CD14-positive monocyte (primary cell): ENCODE measurements at regions not wholly inside any gene's neighbourhood (a gene's known extent, or its start where the extent isn't known, plus 50 kb on each side); places are given as distances from the start of the nearest gene placed in this dataset.

Experiments
- DNase-seq, 3 donors: peaks; one replicate each; pipeline ENCODE4 v3.0.0-alpha.2; 2011 to 2022
- H2AFZ ChIP-seq: 2 replicates; pipeline ENCODE4 v1.6.0; 2012; ENCODE audit warnings: mild to moderate bottlenecking, low read depth, low read length, inconsistent platforms; ENCODE audit not compliant: insufficient read depth, poor library complexity, severe bottlenecking
- H3K27ac ChIP-seq, 2 donors: 1 replicate in 1 of 2; 2 replicates in 1 of 2; pipeline ENCODE4 v1.5.1; 2012 to 2013; ENCODE audit warnings: low read length in 2 of 2, control low read depth in 1 of 2, inconsistent platforms in 1 of 2, low read depth in 1 of 2, mild to moderate bottlenecking in 1 of 2
- H3K27me3 ChIP-seq, 2 donors: one replicate each; pipeline versions ENCODE4 v1.6.0 to v1.6.1; 2011 to 2013; ENCODE audit warnings: low read length in 2 of 2; ENCODE audit not compliant: control insufficient read depth in 2 of 2, insufficient read depth in 2 of 2
- H3K36me3 ChIP-seq, 2 donors: replicated peaks in 1 of 2; 1 replicate in 1 of 2; 2 replicates in 1 of 2; pipeline versions ENCODE4 v1.5.1 to v1.6.1; 2012 to 2013; ENCODE audit warnings: low read length in 2 of 2, control low read depth in 1 of 2, inconsistent platforms in 1 of 2, mild to moderate bottlenecking in 1 of 2; ENCODE audit not compliant: insufficient read depth in 2 of 2, control insufficient read depth in 1 of 2
- H3K4me1 ChIP-seq, 2 donors: 1 replicate in 1 of 2; 2 replicates in 1 of 2; pipeline versions ENCODE4 v1.5.1 to v1.6.1; 2012 to 2013; ENCODE audit warnings: low read length in 2 of 2, control low read depth in 1 of 2, inconsistent platforms in 1 of 2, mild to moderate bottlenecking in 1 of 2, moderate library complexity in 1 of 2; ENCODE audit not compliant: insufficient read depth in 2 of 2, control insufficient read depth in 1 of 2
- H3K4me2 ChIP-seq: replicated peaks from 2 replicates; pipeline ENCODE3; 2012; ENCODE audit warnings: low read length, moderate library complexity, mild to moderate bottlenecking; ENCODE audit not compliant: poor library complexity, severe bottlenecking; ENCODE audit errors: extremely low read depth
- H3K4me3 ChIP-seq, 3 experiments: fragments of 200-600 bp in 1 of 3; sonication (generic) in 1 of 3; replicated peaks in 1 of 3; 1 replicate in 2 of 3; 2 replicates in 1 of 3; pipeline ENCODE4 v1.5.1; 2011 to 2013; ENCODE audit warnings: low read length in 3 of 3, mild to moderate bottlenecking in 3 of 3, control low read depth in 2 of 3, low read depth in 2 of 3, inconsistent platforms in 1 of 3, moderate library complexity in 1 of 3
- H3K79me2 ChIP-seq: 2 replicates; pipeline ENCODE4 v1.6.0; 2012; ENCODE audit warnings: mild to moderate bottlenecking, control low read depth, inconsistent platforms, low read length, moderate library complexity; ENCODE audit not compliant: insufficient read depth
- H3K9ac ChIP-seq: 2 replicates; pipeline ENCODE4 v1.6.0; 2017; ENCODE audit warnings: low read length, mild to moderate bottlenecking; ENCODE audit not compliant: insufficient read depth, poor library complexity, severe bottlenecking
- H3K9me3 ChIP-seq, 2 donors: replicated peaks in 1 of 2; 1 replicate in 1 of 2; 2 replicates in 1 of 2; pipeline versions ENCODE4 v1.5.1 to v1.6.1; 2012 to 2013; ENCODE audit warnings: low read length in 2 of 2, control low read depth in 1 of 2; ENCODE audit not compliant: control insufficient read depth in 1 of 2, insufficient read depth in 1 of 2
- H4K20me1 ChIP-seq: 2 replicates; pipeline ENCODE4 v1.6.0; 2012; ENCODE audit warnings: mild to moderate bottlenecking, low read length, control low read depth, moderate library complexity; ENCODE audit not compliant: insufficient read depth
- H3K27ac Mint-ChIP-seq, 7 donors: one replicate each; pipeline ENCODE4 v1.8.0; 2020; ENCODE audit warnings: mild to moderate bottlenecking in 7 of 7, mixed read lengths in 7 of 7, moderate library complexity in 6 of 7, inconsistent platforms in 2 of 7
- H3K27me3 Mint-ChIP-seq, 3 donors: one replicate each; pipeline ENCODE4 v1.8.0; 2021 to 2022; ENCODE audit warnings: low read depth in 3 of 3, mild to moderate bottlenecking in 3 of 3, mixed read lengths in 3 of 3, moderate library complexity in 3 of 3, inconsistent platforms in 1 of 3
- H3K36me3 Mint-ChIP-seq, 2 donors: one replicate each; pipeline ENCODE4 v1.8.0; 2020; ENCODE audit warnings: mixed read lengths in 2 of 2, inconsistent platforms in 1 of 2, mild to moderate bottlenecking in 1 of 2
- H3K4me1 Mint-ChIP-seq: one replicate; pipeline ENCODE4 v1.8.0; 2020; ENCODE audit warnings: mild to moderate bottlenecking, mixed read lengths
- H3K4me3 Mint-ChIP-seq, 2 donors: one replicate each; pipeline ENCODE4 v1.8.0; 2020; ENCODE audit warnings: mild to moderate bottlenecking in 2 of 2, mixed read lengths in 2 of 2, moderate library complexity in 1 of 2
- H3K9me3 Mint-ChIP-seq, 7 donors: one replicate each; pipeline ENCODE4 v1.8.0; 2020 to 2022; ENCODE audit warnings: mixed read lengths in 7 of 7, mild to moderate bottlenecking in 6 of 7, moderate library complexity in 6 of 7, inconsistent platforms in 2 of 7
- WGBS: methylation state at CpG from one replicate; pipeline ENCODE4 v1.1.5; 2013; ENCODE audit warnings: missing lambda C conversion rate; ENCODE audit not compliant: insufficient coverage; 5-methylcytosine and 5-hydroxymethylcytosine counted together
- intact Hi-C, 2 donors: fragments of 100-400 bp; cut with micrococcal nuclease; formaldehyde crosslinking; loops; one replicate each; pipeline versions ENCODE4 v1.15.0 to v1.15.1; 2023
- TF ChIP-seq, protein P1 (sequence below): fragments of 200-600 bp; IDR thresholded peaks from one replicate; pipeline ENCODE4 v1.8.0; 2022; ENCODE audit warnings: antibody characterized with exemption, mild to moderate bottlenecking

GRCh38 chr2:59857109-59857508, 696.3 kb downstream of the BCL11A start:
- H3K9me3 ChIP-seq = peaks cover 11 to 22% of the 10 kb centered on the region in 2 donors
- no peak overlapping the region for H3K27ac ChIP-seq
- no peaks in the 10 kb centered on the region for H3K27me3 ChIP-seq
- H3K4me3 ChIP-seq = no peak overlapping the region
- no peaks in the 10 kb centered on the region for H3K4me1 ChIP-seq
- H3K36me3 Mint-ChIP-seq = no peaks in the 10 kb centered on the region
- TF ChIP-seq, protein P1, sequence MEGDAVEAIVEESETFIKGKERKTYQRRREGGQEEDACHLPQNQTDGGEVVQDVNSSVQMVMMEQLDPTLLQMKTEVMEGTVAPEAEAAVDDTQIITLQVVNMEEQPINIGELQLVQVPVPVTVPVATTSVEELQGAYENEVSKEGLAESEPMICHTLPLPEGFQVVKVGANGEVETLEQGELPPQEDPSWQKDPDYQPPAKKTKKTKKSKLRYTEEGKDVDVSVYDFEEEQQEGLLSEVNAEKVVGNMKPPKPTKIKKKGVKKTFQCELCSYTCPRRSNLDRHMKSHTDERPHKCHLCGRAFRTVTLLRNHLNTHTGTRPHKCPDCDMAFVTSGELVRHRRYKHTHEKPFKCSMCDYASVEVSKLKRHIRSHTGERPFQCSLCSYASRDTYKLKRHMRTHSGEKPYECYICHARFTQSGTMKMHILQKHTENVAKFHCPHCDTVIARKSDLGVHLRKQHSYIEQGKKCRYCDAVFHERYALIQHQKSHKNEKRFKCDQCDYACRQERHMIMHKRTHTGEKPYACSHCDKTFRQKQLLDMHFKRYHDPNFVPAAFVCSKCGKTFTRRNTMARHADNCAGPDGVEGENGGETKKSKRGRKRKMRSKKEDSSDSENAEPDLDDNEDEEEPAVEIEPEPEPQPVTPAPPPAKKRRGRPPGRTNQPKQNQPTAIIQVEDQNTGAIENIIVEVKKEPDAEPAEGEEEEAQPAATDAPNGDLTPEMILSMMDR = no peak
- DNase-seq = no peak
- intact Hi-C loops = no loop called here
- no peaks in the 10 kb centered on the region for H3K4me1 Mint-ChIP-seq
- H3K36me3 ChIP-seq = no peaks in the 10 kb centered on the region
- H4K20me1 ChIP-seq = no peaks in the 10 kb centered on the region
- no peak overlapping the region for H3K9ac ChIP-seq
- H3K27ac Mint-ChIP-seq = no peak overlapping the region
- no peak overlapping the region for H2AFZ ChIP-seq
- no peaks in the 10 kb centered on the region for H3K27me3 Mint-ChIP-seq
- peaks cover 11 to 27% (median 20%) of the 10 kb centered on the region in 7 donors for H3K9me3 Mint-ChIP-seq
- no peak overlapping the region for H3K4me2 ChIP-seq
- H3K79me2 ChIP-seq = no peaks in the 10 kb centered on the region
- no peak overlapping the region for H3K4me3 Mint-ChIP-seq

DNA sequence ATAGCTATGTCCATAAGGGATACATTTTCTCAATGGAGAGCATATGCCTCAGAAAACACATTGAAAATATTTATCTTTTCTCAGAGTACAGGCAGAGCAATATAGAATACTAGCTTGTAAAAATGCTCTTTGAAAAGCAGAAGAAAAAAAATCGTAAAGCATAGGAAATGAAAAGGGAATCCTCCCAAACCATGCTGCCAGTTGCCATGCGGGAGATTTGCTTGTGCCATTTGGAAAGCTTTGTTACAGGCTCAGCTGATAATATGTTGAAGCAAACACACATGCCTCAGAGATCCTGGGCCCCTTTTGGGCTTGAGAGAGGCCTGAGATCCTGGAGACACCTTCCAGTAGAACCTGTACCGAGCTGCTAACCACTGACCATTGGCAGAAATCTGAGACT, 697.1 kb downstream of the BCL11A start:
- Mint-ChIP-seq H3K36me3 (no peaks in the 10 kb centered on the region), H3K4me1 (no peaks in the 10 kb centered on the region), H3K4me3 (no peak overlapping the region), H3K9me3 (peaks cover 7 to 20% (median 13%) of the 10 kb centered on the region in 7 donors), H3K27ac (no peak overlapping the region), H3K27me3 (no peaks in the 10 kb centered on the region)
- Histone ChIP-seq H3K27me3 (no peaks in the 10 kb centered on the region), H3K36me3 (no peaks in the 10 kb centered on the region), H2AFZ (no peak overlapping the region), H3K4me3 (no peak overlapping the region), H3K9me3 (peaks cover 5 to 16% of the 10 kb centered on the region in 2 donors), H3K4me2 (no peak overlapping the region), H3K27ac (no peak overlapping the region), H3K9ac (no peak overlapping the region), H3K79me2 (no peaks in the 10 kb centered on the region), H4K20me1 (no peaks in the 10 kb centered on the region), H3K4me1 (no peaks in the 10 kb centered on the region)
- WGBS = 94% methylated on average over 2 of the region's 3 CpGs
- intact Hi-C loops = no loop called here
- no peak for DNase-seq
- TF ChIP-seq, protein P1 = no peak
